ENCODE measurements at regions not wholly inside any gene's neighbourhood (a gene's known extent, or its start where the extent isn't known, plus 50 kb on each side); places are given as distances from the start of the nearest gene placed in this dataset.

- no peak for TF ChIP-seq POLR2AphosphoS5 (IDR thresholded peaks at IDR 0.05)
- no peak for TF ChIP-seq EP300 (IDR thresholded peaks at IDR 0.05; ENCODE audit: low read depth)
- no peak for TF ChIP-seq CTCF (IDR thresholded peaks at IDR 0.05)
- no peak for TF ChIP-seq POLR2A (IDR thresholded peaks at IDR 0.05)
- Histone ChIP-seq H3K4me1 (peaks cover 0 to 18% (median 4%) of the 10 kb centered on the region in 4 donors), H3K27me3 (no peaks in the 10 kb centered on the region), H3K4me3 (no peak overlapping the region), H3K9me3 (no peaks in the 10 kb centered on the region), H3K36me3 (no peaks in the 10 kb centered on the region), H3K27ac (no peak overlapping the region)
- no peak for DNase-seq
- WGBS, 2 donors (ENCODE audit: low coverage in 1 of 2) = 90 to 91% methylated on average over 4 of the region's 4 CpGs
- in situ Hi-C loops (cut with MboI; ENCODE audit: low pct_ligation_motif_present in 1 of 4, low pct_unique_long_range_greater_than_20kb in 1 of 4, low sequenced_read_pairs in 3 of 4) = no loop called here
- intact Hi-C loops (cut with DNase I; ENCODE audit: low total_unique reads) = no loop called here
These were observed 239.8 kb upstream of the PREP start for GRCh38 chr6:105642708-105643107.

- H3K9me3 ChIP-seq = no peaks in the 10 kb centered on the region
- WGBS, 2 donors (ENCODE audit: low coverage in 1 of 2) = 72 to 75% methylated on average over 1 of the region's 1 CpG
- in situ Hi-C loops (cut with MboI; ENCODE audit: low pct_ligation_motif_present in 1 of 4, low pct_unique_long_range_greater_than_20kb in 1 of 4, low sequenced_read_pairs in 3 of 4) = no loop called here
These were observed 238.6 kb upstream of the PREP start for GRCh38 chr6:105641504-105641903.

GRCh38 chr6:105639124-105639523 lies 236.2 kb upstream of the PREP start:
- WGBS, 2 donors (ENCODE audit: low coverage in 1 of 2) = 98 to 100% methylated on average over 2 of the region's 2 CpGs
- in situ Hi-C loops (cut with MboI; ENCODE audit: low pct_ligation_motif_present in 1 of 4, low pct_unique_long_range_greater_than_20kb in 1 of 4, low sequenced_read_pairs in 3 of 4) = no loop called here
- no peaks in the 10 kb centered on the region for H3K36me3 ChIP-seq
- H3K27me3 ChIP-seq = no peaks in the 10 kb centered on the region
- no peak for TF ChIP-seq EP300 (IDR thresholded peaks at IDR 0.05; ENCODE audit: low read depth)
- no peak for TF ChIP-seq POLR2A (IDR thresholded peaks at IDR 0.05)
- no peak for TF ChIP-seq CTCF (IDR thresholded peaks at IDR 0.05)
- no peak for TF ChIP-seq POLR2AphosphoS5 (IDR thresholded peaks at IDR 0.05)
- no peak overlapping the region for H3K27ac ChIP-seq
- intact Hi-C loops (cut with DNase I; ENCODE audit: low total_unique reads) = no loop called here
- no peak for DNase-seq
- H3K9me3 ChIP-seq = no peaks in the 10 kb centered on the region
- H3K4me3 ChIP-seq = no peak overlapping the region
- peaks cover 0 to 2% (median 0%) of the 10 kb centered on the region in 4 donors for H3K4me1 ChIP-seq

More at GRCh38 chr6:105641504-105641903, 238.6 kb upstream of the PREP start:
- no peak overlapping the region for H3K27ac ChIP-seq
- no peak for DNase-seq
- no peaks in the 10 kb centered on the region for H3K27me3 ChIP-seq
- no peak for TF ChIP-seq EP300 (IDR thresholded peaks at IDR 0.05; ENCODE audit: low read depth)
- TF ChIP-seq POLR2AphosphoS5 (IDR thresholded peaks at IDR 0.05) = no peak
- H3K4me3 ChIP-seq = no peak overlapping the region
- intact Hi-C loops (cut with DNase I; ENCODE audit: low total_unique reads) = no loop called here
- H3K4me1 ChIP-seq = peaks cover 0 to 18% (median 4%) of the 10 kb centered on the region in 4 donors
- no peaks in the 10 kb centered on the region for H3K36me3 ChIP-seq

GRCh38 chr6:105633814-105634213 lies 230.9 kb upstream of the PREP start:
- Histone ChIP-seq H3K27ac (no peak overlapping the region), H3K4me1 (no peaks in the 10 kb centered on the region), H3K9me3 (no peaks in the 10 kb centered on the region), H3K4me3 (no peak overlapping the region), H3K36me3 (no peaks in the 10 kb centered on the region), H3K27me3 (no peaks in the 10 kb centered on the region)
- DNase-seq = no peak
- TF ChIP-seq EP300 (IDR thresholded peaks at IDR 0.05; ENCODE audit: low read depth) = no peak
- no peak for TF ChIP-seq POLR2AphosphoS5 (IDR thresholded peaks at IDR 0.05)
- TF ChIP-seq POLR2A (IDR thresholded peaks at IDR 0.05) = no peak
- in situ Hi-C loops (cut with MboI; ENCODE audit: low pct_ligation_motif_present in 1 of 4, low pct_unique_long_range_greater_than_20kb in 1 of 4, low sequenced_read_pairs in 3 of 4) = no loop called here
- intact Hi-C loops (cut with DNase I; ENCODE audit: low total_unique reads) = no loop called here

GRCh38 chr6:105628156-105628860 lies 225.4 kb upstream of the PREP start:
- TF ChIP-seq EP300 (IDR thresholded peaks at IDR 0.05; ENCODE audit: low read depth) = no peak
- TF ChIP-seq CTCF (IDR thresholded peaks at IDR 0.05) = no peak
- TF ChIP-seq POLR2A (IDR thresholded peaks at IDR 0.05) = no peak
- no peak for TF ChIP-seq POLR2AphosphoS5 (IDR thresholded peaks at IDR 0.05)
- DNase-seq = no peak
- Histone ChIP-seq H3K27ac (peak overlapping the region in 1 of 4 donors; percentile 40), H3K36me3 (no peaks in the 10 kb centered on the region), H3K9me3 (no peaks in the 10 kb centered on the region), H3K4me3 (no peak overlapping the region), H3K27me3 (no peaks in the 10 kb centered on the region), H3K4me1 (no peaks in the 10 kb centered on the region)
- intact Hi-C loops (cut with DNase I; ENCODE audit: low total_unique reads) = no loop called here
- 68 to 84% methylated on average over 3 to 7 of the region's 7 CpGs for WGBS, 2 donors (ENCODE audit: low coverage in 1 of 2)
- in situ Hi-C loops (cut with MboI; ENCODE audit: low pct_ligation_motif_present in 1 of 4, low pct_unique_long_range_greater_than_20kb in 1 of 4, low sequenced_read_pairs in 3 of 4) = no loop called here

All from transverse colon (tissue), 4 donors.